GM18507 (cell line): ENCODE measurements at regions not wholly inside any gene's neighbourhood (a gene's known extent, or its start where the extent isn't known, plus 50 kb on each side); places are given as distances from the start of the nearest gene placed in this dataset.

Source experiments
- DNase-seq: peaks from one replicate; pipeline ENCODE4 v3.0.0; 2011; ENCODE audit warnings: low read depth; ENCODE audit not compliant: insufficient read length; ENCODE audit errors: extremely low spot score
- FAIRE-seq: peaks from 2 replicates; lab custom pipeline; 2011; peaks lifted over from hg19 to GRCh38; lab: Jason Lieb, UNC

DNA sequence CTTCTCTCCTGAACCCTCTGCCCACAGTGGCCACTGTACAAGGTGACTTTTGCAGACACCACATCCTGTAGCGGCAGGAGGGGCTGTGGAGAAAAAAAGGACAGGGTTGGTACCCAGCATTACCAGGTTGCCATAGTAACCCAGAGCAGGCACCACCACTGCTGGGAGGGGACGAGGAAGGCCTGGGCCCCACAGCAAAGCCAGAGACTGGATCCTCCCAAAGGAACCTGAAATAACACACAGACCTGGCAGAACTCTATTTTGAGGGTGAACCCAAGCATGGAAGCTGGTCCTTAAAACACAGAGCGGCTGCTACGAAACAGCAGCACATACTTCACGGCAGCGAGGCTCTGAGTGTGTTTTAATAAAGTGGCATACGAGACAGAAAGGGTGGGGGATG, 380.6 kb downstream of the CTTN start:
- FAIRE-seq, result no peak
- DNase-seq, result no peak

DNA sequence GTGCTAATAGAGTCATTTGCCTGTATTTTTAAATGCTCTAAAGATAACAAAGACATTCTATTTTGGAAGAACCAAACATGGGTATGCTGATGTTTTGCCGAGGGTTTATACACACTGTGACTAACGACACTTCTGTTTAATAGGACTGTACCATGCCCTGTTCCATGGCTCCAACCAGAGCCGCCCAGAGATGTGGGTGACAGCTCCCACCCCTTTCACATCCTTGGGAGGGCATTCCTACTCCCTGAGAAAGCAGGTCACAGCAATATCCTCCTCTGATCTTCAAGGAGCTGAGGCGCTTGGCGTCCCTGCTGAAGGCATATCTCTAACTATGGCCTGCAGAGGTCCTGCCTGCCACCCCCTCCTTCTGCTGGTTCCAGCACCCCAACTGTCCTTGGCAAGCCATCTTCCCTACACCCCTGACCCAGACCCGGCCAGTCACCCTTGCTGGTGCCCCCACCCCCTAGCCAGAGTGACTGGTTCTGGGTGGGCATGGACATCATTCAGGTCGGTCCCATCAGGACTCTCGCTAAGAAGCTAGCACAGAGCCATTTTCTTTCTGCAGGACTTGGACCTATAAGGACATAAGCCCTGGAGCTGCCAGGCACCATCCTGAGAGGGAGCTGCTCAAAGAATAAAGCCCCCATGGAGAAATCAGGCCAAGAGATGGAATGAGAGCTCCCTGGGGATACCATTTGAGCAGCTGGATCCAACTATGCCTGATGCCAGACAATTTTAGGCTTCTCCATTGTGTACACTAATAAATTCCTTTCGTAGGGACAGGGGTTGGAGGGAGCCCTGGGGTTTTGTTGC, 381.3 kb downstream of the CTTN start:
- DNase-seq (no peak), FAIRE-seq (no peak)

DNA sequence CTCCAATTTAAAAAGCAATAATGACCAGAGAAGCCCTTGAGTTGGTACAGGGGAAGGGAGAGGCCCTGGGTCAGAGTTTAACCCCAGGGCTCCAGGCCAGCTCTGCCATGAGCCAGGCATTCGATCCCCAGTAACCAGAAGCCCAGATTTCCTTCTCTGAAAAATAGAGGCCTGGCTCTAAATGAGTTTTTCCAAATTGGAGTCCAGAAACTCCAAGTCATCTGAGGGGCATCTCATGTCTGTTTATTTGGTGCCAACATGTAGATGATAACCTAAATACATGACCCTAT, 381.9 kb downstream of the CTTN start:
- DNase-seq, result no peak
- FAIRE-seq, result no peak

DNA sequence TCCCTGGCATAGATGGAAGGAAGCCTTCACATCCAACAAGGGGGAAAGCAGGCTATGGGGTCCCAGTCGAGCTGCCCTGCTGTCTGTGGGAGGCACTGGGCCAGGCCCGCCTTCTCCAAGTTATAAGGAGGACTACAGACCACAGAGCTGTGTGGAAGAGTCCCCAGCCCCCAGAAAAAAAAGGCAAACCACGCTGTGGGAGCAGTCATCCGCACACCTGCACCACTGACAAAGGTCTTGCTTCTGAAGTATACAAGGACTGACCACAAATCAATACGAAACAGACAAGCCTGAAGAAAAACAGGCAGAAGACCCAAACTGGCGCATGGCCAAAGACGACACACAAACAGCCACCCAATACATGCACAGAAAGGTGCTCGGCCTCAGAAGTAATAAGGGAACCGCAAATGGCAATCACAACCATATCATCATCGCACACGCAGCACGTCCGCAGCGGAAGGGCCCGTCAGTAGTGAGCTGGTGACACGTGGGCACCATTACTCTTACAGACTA, 384.1 kb downstream of the CTTN start:
- DNase-seq (no peak), FAIRE-seq (no peak)

DNA sequence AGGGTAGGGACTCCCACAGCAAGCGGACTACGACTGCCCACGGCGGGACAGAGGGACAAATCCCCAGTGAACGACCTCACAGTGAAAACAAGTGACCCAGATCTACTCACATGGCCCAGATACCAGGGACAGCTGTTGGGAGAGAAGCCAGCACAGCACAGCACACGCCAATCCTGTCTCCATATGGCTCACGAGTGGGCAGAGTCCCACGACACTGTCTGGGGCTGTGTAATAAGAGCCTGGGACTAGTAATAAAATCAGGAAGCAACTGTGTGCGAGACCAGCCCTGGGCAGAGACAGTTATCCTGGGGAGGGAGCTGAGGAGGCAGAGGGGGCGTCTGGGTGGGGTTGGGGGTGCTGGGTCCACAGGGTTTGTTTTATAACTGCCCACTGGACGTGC, 385.0 kb downstream of the CTTN start:
- no peak for FAIRE-seq
- no peak for DNase-seq

DNA sequence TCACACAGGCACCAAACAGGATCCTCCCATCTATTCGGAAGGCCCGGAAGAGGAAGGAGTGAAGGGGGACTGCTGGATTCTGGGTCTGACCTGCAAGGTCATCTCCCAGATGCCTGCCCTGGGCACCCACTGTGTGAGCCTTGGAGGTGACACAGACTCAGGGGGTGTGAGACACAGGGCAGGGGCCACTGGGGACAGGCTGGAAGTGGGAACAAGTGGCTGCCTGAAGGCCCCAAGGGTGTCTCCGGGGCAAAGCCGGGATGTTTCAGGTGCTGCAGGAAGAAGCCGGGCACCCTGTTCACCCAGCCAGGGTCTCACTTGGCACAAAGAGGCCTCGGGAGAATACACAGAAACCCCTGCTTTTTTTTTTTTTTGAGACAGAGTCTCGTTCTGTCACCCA, 385.5 kb downstream of the CTTN start:
- no peak for FAIRE-seq

DNA sequence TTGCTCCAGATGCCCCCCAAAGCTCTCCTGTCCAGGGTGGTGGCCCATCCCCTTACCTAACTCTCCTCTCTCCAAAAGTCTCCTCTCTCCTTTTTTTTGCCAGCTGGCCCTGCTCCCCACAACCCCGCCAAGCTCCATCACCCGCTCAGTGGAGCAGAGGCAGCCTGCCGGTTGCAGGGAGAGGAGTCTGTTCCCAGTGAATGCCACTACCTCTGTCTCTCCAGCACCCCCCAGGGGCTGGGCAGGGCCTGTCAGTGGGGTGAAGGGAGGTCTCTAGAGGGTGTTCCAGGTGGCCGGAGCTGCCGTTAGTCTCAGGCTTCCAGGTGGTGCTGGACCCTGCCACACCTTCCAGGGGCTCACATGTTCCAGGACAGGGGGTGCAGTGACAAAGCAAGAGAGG, 387.0 kb downstream of the CTTN start:
- DNase-seq (no peak), FAIRE-seq (no peak)

More for the DNA sequence above, 385.5 kb downstream of the CTTN start:
- DNase-seq, result no peak

DNA sequence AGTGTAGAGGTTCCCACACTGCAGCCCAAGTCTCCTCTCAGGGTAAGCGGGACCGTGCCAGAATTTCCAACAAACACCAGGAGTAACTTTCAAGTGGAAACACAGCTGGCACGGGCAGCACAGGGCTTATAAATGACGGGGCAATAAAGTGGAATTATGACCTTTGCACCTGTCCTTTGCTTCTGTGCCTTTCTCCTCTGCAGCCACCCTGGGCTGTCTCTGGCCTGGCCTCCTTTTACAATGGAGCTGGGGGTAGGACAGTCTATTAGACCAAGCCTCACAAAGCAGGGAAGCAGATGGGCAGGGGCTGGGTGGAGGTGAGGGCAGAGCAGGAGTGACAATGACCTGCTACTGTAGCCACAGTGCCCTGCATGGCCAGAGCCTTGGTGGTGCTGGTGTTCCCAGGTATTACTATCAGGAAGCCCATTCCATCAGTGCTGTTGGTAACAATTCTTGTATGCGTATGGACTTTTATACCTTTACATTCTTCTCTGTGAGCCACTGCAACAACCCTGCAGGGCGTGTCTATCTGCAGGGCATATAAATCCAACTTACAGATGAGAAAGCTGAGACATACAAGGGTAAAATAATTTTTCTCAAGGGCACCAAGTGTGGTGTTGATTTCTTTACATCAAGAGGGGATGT, 387.8 kb downstream of the CTTN start:
- DNase-seq (no peak), FAIRE-seq (no peak)

DNA sequence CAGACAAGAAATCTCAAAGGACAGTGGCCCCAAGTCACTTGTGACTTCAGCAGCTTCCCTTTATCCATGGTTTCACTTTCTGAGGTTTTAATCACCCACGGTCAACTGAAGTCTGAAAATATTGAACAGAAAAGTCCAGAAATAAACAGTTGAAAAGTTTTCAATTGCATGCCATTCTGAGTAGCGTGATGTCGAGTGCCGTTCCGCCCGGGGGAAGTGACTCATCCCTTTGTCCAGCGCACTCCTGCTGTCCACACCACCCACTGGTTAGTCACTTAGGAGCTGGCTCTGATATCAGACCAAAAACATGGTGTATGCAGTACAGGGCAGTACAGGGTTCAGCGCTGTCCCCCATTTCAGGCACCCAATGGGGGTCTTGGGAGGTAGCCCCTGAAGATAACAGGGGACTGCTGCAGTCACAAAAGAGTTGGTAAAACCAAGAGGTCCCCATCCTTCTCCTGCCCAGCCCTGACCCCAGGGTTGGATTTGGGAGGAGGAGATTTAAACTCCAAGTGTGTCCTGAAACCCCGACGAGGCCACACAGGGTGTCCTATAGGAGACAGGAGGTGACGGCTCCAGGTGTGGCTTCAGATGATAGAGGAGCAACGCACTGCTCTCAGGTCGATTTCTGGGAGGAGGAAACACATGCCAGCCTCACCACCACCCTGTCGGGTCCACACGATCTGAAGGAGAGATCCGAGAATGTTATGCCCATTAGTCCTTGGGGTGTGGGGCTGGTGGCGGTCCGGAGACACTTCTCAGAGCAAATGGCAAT, 390.1 kb downstream of the CTTN start:
- FAIRE-seq (no peak), DNase-seq (no peak)

DNA sequence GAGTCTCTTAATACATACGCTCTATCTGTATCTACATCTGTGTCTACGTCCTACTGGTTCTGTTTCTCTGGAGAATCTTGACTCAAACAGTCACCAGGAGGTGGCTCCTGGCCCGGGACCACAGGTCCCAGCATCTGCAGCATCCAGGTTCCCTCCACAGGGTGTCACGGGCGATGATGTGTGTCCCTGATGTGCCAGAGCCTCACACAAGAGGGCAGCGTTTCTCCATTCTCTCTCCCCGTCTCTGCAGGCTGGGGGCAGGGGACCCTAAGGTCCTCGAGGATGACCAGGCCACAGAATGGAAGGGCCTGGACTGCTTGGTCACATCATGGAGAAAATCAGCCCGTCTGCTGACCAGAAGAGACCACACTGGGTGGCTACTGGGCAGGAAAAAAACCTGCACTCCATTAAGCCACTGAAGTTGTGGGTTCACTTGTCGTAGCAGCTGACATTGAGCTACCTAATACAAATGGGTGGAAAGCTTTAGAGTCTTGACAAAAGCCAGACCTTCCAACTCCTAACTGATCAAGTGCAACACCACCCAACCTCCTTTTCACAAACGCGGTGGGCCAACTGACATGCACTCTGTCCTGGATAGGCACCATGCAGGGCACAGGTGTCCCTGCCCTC, 392.5 kb downstream of the CTTN start:
- FAIRE-seq, result no peak
- DNase-seq, result no peak

DNA sequence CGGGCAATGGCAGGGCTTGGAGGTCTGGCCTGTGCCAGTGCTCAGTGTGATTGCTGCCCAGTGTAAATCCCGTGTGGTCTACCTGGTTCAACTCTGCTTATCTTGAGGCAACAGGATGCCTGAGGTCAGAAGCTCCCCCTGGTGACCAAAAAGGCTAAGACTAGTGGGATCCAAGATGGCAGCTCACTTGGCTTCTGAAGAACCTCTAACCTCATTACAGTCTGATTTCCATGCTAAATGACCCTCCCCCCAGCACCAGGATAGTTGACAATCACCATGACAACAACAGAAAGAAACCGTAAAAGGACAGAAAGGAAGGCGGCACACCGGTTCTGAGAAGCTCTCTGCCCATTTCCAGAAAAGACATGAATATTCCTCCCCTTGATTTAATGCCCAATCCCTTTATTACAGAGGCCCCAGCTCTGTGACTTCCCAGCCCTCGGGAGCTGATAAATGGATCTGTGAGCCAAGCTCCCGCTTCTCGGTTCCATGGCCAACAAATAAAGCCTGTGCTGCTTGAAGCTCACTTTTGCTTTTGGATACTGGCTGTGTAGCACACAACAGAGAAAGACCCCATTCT, 398.4 kb downstream of the CTTN start:
- FAIRE-seq (no peak), DNase-seq (no peak)

DNA sequence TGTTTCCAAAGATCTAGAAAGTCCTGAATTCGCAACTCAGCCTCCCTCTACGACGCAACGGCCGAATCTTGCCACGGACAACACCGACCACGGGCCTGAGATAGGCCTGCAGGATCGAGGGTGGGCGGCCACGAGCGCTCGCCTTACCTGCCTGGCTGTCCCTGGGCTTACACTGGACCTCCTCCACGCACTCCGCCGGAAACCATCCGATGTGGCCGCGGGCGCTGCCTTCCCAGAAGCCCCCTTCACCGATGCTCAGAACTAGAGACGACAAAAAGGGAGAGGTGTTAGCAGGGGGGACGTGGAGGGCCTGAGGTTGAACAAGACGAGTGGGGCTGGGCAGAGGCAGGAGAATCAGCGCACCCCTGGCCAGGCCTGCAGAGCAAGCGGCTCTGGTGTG, 400.0 kb downstream of the CTTN start:
- no peak for FAIRE-seq

DNA sequence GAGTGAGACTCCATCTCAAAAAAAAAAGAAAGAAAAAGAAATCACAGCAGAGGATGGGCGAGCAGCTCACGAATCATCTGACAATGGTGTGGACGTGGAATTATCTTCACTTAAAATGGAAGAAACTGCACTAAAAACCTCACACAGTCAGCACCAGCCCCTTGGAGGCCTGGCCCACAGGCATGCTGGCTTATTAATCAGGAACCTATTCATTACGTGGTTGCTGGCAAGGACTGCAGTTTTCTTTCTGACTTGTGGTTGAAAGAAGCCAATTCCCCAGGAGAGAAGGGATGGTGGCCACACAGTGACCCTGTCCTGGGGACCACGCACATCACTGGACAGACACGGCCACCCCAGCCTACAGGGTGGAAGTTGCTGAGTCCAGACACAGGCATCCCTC, 401.1 kb downstream of the CTTN start:
- DNase-seq (no peak), FAIRE-seq (no peak)

More for the DNA sequence above, 400.0 kb downstream of the CTTN start:
- DNase-seq, result no peak

DNA sequence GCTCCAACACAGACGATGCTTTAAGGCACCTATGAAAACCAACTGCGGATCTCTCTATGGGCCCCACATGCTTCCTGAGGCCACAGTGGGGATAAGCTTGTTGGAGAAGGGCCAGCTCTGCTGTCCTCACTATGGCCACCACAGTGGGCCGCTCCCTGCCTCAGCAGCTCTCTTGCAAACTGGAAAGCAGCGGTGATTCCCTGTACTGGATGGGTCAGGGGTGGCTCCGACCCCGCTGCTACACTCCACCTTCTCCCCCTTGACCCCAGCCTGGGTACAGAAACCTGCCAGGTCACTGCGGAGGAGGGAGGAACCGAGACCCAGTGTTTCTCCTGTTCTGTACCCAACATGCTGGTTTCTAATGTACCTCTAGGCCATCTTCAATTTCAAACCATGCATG, 403.9 kb downstream of the CTTN start:
- FAIRE-seq (no peak), DNase-seq (no peak)

DNA sequence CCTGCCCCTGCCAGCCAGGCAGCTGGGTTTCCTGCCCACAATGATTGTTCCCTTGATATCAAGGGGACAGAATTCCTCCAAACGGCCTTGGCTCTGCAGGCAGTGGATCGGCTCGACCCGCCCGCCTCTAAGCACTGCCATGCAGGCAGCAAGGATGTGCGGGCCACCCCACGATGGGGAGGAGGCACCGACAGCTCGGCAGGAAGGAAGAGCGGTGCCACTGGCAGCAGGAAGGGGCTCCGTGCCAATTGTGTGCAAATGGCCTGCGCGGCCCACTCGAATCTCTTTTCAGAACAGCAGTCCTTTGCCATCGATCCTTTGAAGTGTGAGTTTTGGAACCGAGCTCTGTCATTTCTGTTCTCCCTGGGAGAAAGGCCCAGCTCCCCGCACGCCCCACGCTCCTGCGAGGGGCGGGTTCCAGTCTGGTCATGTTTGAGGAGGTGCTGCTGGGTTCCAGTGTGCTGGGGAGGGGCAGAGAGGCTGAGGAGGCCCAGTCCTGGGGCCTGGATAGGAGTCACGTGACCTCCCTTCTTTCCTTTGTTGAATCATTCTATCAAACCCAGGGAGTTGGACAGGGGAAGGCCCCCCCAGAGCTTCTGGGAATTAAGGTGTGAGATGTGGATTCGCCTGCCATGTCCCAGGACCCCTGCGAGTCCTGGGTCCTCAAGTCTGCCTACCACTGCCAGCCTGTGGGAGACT, 406.0 kb downstream of the CTTN start:
- DNase-seq (no peak), FAIRE-seq (no peak)

DNA sequence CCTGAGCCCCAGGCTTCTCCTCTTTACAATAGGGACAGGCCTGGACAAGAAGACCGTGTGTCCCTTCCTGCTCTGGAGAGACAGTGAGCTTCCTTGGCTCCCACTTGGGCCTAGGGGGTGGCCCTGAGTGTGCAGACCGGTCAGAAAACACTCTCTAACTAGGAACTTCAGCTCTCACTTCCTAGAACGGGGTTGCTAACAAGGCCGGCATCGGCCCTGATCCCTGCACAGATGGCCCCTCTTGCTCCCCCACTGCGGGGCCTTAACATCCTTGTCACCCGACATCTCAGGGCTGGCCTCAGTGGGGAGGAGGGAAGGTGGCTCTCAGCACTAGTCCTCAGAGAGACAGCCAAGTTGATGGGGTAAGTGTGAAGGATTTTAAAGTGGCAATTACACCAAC, 406.9 kb downstream of the CTTN start:
- DNase-seq (no peak), FAIRE-seq (no peak)

DNA sequence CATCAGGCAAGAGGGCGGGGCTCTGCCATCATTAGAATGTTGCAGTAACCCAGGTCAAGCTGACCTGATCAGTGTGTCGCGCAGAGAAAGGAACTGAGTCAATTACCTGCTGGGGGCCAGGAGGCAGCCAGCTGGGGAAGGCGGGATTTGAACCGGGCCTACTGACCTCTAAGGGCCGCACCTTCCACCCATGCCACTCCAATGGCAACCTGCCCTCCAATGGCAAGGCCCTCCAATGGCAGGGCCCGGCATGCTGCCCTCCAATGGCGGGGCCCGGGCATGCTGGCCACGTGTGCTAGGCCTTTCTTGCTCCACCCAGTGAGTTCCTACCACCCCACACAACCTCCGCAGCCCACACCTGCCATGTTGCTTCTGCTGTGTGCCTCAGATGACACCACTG, 407.6 kb downstream of the CTTN start:
- DNase-seq, result no peak
- no peak for FAIRE-seq

DNA sequence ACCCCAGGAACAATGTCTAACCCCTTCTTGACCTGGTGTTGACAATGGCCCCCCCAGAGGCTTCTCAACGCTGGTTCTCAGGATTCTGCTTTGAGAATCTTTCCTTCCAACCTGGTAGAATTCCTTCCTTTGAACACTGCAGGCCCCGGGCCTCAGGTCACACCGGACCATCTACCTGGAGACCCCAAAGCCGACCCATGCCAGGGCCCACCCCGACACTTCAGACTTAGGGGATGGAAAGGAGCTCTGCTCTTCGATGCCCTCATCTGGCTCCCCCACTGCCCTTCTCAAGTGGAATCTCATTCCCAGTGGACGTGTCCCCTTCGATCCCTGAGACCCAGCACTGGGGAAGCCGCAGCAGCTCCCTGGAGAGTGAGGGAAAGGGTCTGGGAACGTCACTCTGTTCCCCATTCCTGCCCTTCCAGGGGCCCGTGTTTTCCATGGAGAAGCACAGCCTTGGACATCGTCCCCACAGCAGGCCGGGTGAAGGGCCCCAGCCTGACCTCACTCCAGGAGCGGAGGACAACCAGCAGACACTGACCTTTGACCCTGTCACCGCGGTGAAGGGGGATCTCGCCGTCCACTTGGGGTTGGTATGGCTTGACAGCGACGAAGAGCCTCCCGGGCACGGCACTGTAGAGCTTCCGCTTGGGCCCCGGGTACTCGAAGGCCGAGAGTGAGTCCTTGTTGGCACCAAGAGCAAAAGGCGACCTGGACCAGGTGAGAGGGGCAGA, 408.3 kb downstream of the CTTN start:
- DNase-seq, result no peak
- FAIRE-seq, result no peak

DNA sequence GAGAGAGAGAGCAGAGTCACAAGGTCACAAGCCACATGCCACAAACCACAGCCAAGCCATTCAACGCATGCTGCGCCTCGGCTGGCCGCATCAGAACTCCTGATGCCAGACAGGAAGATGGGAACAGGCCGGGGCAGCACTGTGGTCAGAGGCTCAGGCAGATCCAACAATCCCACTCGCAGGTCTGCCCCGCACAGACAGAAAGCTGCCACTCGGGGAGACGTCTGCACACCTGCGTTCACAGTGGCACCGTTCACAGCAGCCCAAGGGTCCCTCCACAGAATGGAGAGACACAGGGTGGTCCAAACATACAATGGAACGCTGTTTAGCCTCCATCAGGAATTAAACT, 408.8 kb downstream of the CTTN start:
- no peak for DNase-seq
- FAIRE-seq, result no peak
